Activated CD8-positive, alpha-beta memory T cell treated with anti-CD3 and anti-CD28 coated beads, Interleukin-2, amount 50 U/mL, for 4 hours (primary cell): ENCODE measurements at regions not wholly inside any gene's neighbourhood (a gene's known extent, or its start where the extent isn't known, plus 50 kb on each side); places are given as distances from the start of the nearest gene placed in this dataset.

Experiments used
- DNase-seq: peaks from one replicate; pipeline ENCODE4 v3.0.0-alpha.2; 2020

GRCh38 chr3:27945229-27945628, 223.1 kb upstream of the EOMES start:
- no peak for DNase-seq

DNA sequence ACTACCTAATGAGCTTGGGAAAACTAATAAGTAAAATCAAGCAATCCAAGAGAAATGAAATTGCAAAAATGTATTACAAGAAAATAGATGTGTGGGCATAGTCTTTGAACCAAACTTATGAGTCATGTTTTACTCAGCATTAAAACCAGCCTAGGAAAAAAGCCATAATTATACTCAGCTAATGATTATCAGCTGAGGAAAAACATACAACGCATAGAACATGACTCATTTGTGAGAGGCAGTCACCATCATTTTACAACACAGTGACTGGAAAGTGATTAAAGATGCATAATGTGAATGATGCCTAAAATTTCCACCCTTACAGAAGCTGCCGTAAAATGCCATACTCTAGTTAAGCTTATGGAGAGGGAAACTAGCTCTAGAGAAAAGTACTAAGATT, 238.0 kb upstream of the EOMES start:
- DNase-seq = no peak

- no peak for DNase-seq
These were observed 241.4 kb upstream of the EOMES start for GRCh38 chr3:27963519-27963918.

DNA sequence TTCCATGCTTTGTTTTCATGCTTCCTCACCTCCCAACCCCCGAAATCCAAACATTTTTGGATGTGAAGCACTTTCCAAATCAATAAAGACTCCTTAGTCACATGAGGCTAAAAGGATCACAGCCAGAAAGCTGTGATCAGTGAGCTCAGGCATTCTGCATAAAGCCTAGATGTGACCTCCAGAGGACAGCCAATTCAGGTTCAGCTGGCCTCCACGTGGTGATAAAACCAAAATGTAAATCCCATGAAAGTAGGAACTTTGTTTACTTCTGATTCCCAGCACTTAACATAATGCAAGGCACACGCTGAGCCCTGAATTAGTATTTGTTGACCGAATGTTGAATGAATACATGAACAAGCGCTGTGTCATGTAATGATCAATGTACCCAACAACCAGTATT, 249.5 kb upstream of the EOMES start:
- no peak for DNase-seq

DNA sequence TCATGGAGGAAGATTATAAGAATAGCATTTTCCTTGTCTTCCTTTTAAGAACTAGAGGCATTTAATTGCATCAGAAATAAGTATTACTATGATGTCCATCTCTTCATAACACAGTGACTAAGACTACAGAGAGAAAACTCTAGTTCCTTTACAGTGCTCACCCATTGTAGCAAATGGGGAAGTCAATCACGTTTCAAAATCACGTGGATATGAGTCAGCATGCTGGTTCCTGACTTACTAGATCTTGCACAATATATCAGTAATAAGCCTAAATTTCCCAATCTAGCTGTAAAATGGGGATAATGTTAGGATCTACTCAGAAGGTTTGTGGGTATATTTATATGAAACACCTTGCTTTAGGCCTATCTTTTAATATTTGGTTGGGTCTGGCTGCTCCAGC, 254.8 kb upstream of the EOMES start:
- no peak for DNase-seq

DNA sequence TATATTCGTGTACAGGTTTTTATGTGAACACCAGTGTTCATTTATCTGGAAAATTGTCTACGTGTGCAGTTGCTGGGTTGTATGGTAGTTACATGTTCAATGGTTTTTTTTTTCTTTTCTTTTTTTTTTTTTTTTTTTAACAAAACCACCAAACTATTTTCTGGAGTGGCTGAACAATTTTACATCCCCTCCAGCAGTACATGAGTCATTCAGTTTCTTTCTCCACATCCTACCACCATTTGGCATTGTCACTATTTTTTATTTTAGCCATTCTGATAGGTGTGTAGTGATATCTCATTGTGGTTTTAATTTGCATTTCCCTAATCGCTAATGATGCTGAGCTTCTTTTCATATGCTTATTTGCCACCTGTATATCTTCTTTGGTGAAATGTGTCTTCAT, 256.3 kb upstream of the EOMES start:
- DNase-seq = no peak

GRCh38 chr3:27985369-27986035, 255.9 kb upstream of the CMC1 start:
- DNase-seq = no peak

GRCh38 chr3:27986234-27986879, 255.1 kb upstream of the CMC1 start:
- no peak for DNase-seq

- DNase-seq = no peak
These were observed 251.1 kb upstream of the CMC1 start for GRCh38 chr3:27990324-27990723.

DNA sequence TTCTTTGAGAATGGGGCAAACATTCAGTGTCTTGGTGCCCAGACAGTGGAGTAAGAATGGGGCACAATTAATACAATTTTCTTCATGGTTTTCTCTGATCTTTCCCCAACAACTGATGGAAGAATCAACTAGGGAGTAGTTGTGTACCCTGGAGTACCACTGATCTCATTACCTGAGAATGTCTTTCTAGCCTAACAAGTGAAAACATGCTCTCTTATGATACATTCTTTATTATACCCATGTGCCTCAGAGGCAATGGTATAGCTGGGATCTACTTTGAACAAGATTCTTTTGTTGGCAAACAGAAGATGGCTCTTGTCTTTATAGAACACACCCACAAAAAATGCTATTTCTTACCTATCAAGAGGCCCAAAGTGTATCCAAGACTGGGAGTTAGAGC, 250.6 kb upstream of the CMC1 start:
- no peak for DNase-seq

DNA sequence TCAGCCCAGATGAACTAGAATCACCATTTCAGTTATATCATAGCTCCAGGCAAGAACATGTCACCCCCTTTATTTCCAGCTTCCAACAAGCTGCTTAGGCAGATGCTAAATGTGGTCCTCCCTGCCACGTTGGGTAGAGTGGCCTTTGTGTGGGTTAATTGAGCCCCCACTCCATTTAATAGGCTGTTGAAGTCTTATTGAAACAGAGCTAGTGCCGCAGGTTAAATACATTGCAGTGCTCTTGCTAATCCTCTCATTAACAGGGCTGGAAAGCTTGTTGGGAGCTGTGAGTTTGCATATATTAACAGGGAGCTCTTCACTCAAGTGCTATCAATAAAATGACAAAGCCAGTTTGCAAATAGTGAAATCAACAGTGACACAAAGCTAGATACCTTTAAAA, 248.4 kb upstream of the CMC1 start:
- no peak for DNase-seq

- no peak for DNase-seq
These were observed 240.8 kb upstream of the CMC1 start for GRCh38 chr3:28000608-28001007.

GRCh38 chr3:28008235-28008634, 233.2 kb upstream of the CMC1 start:
- DNase-seq = no peak

- DNase-seq = no peak
These were observed 228.6 kb upstream of the CMC1 start for GRCh38 chr3:28012830-28013229.

DNA sequence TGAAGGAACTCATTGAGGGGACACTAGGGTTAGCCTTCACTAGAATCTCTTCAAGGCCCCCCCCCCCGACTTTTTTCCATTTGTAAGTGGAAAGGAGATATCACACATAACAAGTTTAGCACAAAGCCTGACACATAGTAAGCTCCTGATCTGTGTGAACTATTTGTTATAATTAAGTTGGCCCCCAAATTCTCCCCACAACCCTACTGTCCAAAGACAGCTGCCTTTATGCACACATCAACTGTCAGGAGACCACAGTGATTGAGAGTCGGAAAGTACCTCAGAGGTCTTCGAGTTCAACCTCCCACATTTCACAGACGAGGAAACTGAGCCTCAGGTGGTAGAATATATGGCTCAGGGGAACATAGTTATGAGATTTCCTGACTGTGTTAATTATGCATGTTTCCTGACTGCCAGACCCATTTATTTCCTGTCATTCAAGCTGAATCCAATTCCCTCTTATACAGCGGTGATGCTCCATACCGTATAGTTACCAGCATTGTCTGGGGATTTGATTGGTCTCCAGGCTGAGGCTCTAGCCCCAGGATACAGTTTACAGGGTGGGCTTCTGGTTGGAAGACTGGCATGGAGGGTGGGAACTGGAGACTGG, 227.4 kb upstream of the CMC1 start:
- DNase-seq = no peak

DNA sequence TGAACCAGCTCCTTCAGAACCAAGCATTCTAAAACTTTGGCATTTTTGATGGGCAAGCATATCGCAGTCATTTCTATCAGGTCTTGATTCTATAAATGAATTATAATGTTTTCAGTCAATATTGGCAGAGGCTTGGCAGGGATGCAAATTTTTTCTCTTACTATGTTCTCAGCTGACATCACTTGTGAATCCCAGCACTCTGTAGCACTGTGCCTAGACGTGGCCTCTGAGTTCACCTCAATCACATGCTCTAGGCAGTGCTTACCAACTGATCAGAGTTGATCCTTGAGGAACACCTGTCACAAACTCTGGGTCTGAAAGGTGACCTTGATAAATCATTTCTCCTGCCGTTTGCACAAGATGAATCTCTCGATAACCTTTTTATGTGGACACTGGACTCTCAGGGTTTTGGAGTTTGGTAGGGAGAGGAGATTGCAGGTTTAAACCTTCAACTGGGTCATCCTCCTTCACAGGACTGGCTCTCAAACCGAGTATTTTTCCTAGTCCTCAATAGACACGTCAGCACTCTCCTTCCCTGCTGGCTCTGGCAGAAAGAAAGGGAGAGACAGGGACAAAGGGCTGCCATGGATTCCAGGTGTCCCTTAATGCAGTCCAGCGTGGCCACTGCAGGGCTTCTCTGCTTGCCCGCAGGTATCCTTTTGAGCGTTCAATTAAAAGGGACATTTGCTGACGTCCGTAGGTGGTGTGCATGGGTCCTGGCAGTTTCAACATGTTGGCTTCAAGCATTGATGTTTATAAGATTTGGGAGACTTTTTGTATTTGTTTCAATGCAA, 222.3 kb upstream of the CMC1 start:
- DNase-seq = no peak

- no peak for DNase-seq
These were observed 221.7 kb upstream of the CMC1 start for GRCh38 chr3:28019740-28020139.

GRCh38 chr3:28022916-28023315, 218.5 kb upstream of the CMC1 start:
- no peak for DNase-seq

- no peak for DNase-seq
These were observed 212.9 kb upstream of the CMC1 start for GRCh38 chr3:28028554-28028953.

- DNase-seq = no peak
These were observed 208.2 kb upstream of the CMC1 start for GRCh38 chr3:28033059-28033784.

GRCh38 chr3:28036599-28037575, 204.5 kb upstream of the CMC1 start:
- DNase-seq = no peak

GRCh38 chr3:28039234-28039633, 202.2 kb upstream of the CMC1 start:
- DNase-seq = no peak
